ENCODE measurements at regions not wholly inside any gene's neighbourhood (a gene's known extent, or its start where the extent isn't known, plus 50 kb on each side); places are given as distances from the start of the nearest gene placed in this dataset.
"Not testable (repeated sequence)": the region's sequence is repeated elsewhere in the genome, so short reads cannot be mapped to it uniquely, and the experiment has no call there.

- not testable (repeated sequence) for H3K36me3 ChIP-seq; H3K9ac ChIP-seq; H3K4me2 ChIP-seq; H3K36me3 Mint-ChIP-seq; DNase-seq (ENCODE audit: low spot score); H2AFZ ChIP-seq (replicated peaks); H3K9me3 ChIP-seq (ENCODE audit: low read depth); H3K27me3 ChIP-seq; H3K27me3 Mint-ChIP-seq (ENCODE audit: insufficient read depth, low read depth); H3K4me3 ChIP-seq; H3K4me3 Mint-ChIP-seq; H3K9me3 Mint-ChIP-seq; H4K20me1 ChIP-seq (ENCODE audit: low read depth); H3F3A ChIP-seq (ENCODE audit: low read depth); H3K79me2 ChIP-seq (ENCODE audit: low read depth); H3K27ac ChIP-seq; H3K27ac Mint-ChIP-seq
- peaks cover 11% of the 10 kb centered on the region for H3K4me1 ChIP-seq
- TF ChIP-seq CTCF (IDR thresholded peaks at IDR 0.05): peak; percentile 35
- peaks cover 28% of the 10 kb centered on the region for H3K4me1 Mint-ChIP-seq
Observed at GRCh38 chr10:30696416-30697185, 67.0 kb upstream of the LYZL2 start.

- not testable (repeated sequence) for H3K27me3 Mint-ChIP-seq (ENCODE audit: insufficient read depth, low read depth); H3K79me2 ChIP-seq (ENCODE audit: low read depth); H2AFZ ChIP-seq (replicated peaks); DNase-seq (ENCODE audit: low spot score); H3K36me3 ChIP-seq; H3F3A ChIP-seq (ENCODE audit: low read depth); H4K20me1 ChIP-seq (ENCODE audit: low read depth); H3K27ac ChIP-seq; H3K9ac ChIP-seq; H3K36me3 Mint-ChIP-seq; H3K27ac Mint-ChIP-seq; H3K4me3 Mint-ChIP-seq; H3K4me2 ChIP-seq; H3K9me3 ChIP-seq (ENCODE audit: low read depth); H3K4me3 ChIP-seq; H3K27me3 ChIP-seq; H3K9me3 Mint-ChIP-seq; H3K4me1 ChIP-seq
- peaks cover 23% of the 10 kb centered on the region for H3K4me1 Mint-ChIP-seq
Observed at GRCh38 chr10:30695481-30696236, 66.1 kb upstream of the LYZL2 start.

- H3K36me3 Mint-ChIP-seq: no peaks in the 10 kb centered on the region
- H3K36me3 ChIP-seq: no peaks in the 10 kb centered on the region
- H3F3A ChIP-seq (ENCODE audit: low read depth): no peaks in the 10 kb centered on the region
- no peak overlapping the region for H3K27ac ChIP-seq
- no peaks in the 10 kb centered on the region for H3K4me1 ChIP-seq
- no peak overlapping the region for H3K4me3 Mint-ChIP-seq
- H3K4me1 Mint-ChIP-seq: peaks cover 13% of the 10 kb centered on the region
- no peaks in the 10 kb centered on the region for H3K79me2 ChIP-seq (ENCODE audit: low read depth)
- no peaks in the 10 kb centered on the region for H4K20me1 ChIP-seq (ENCODE audit: low read depth)
- TF ChIP-seq EZH2phosphoT487 (IDR thresholded peaks at IDR 0.05): no peak
- no peak for TF ChIP-seq CTCF (IDR thresholded peaks at IDR 0.05)
- no peak for TF ChIP-seq EZH2 (IDR thresholded peaks at IDR 0.05)
- no peak overlapping the region for H3K4me2 ChIP-seq
- no peaks in the 10 kb centered on the region for H3K27me3 ChIP-seq
- no peak overlapping the region for H3K9ac ChIP-seq
- no peak overlapping the region for H2AFZ ChIP-seq (replicated peaks)
- no peaks in the 10 kb centered on the region for H3K9me3 Mint-ChIP-seq
- no peak overlapping the region for H3K27ac Mint-ChIP-seq
- no peaks in the 10 kb centered on the region for H3K27me3 Mint-ChIP-seq (ENCODE audit: insufficient read depth, low read depth)
- H3K4me3 ChIP-seq: no peak overlapping the region
- H3K9me3 ChIP-seq (ENCODE audit: low read depth): no peaks in the 10 kb centered on the region
- DNase-seq (ENCODE audit: low spot score): no peak
Observed at GRCh38 chr10:30694518-30695228, 65.1 kb upstream of the LYZL2 start.
